NCI-H446 treated with DMSO at 0.1 percent for 48 hours (cell line): ENCODE measurements at regions not wholly inside any gene's neighbourhood (a gene's known extent, or its start where the extent isn't known, plus 50 kb on each side); places are given as distances from the start of the nearest gene placed in this dataset.

Source experiments
- DNase-seq: peaks from one replicate; lab custom pipeline; 2025; lab: John Stamatoyannopoulos, UW

DNA sequence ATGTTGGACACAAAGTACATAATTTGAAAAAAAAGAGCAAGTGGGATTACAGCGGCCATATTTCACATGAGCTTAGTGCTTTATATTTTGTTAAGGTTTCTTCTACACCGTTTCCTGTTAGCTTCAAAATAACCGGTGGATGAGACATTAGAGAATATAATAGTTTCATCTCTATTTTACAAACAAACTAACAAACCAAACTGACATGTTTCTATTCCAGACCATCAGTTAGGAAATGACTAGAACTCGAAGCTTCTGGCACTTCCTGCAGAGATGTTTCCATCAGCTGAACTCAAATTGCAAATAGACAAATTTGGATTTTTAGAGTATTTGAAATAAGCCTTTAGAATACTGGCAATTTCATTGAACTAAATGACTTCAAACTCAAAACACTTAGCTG lies 86.5 kb downstream of the MTRR start:
- DNase-seq, result no peak

DNA sequence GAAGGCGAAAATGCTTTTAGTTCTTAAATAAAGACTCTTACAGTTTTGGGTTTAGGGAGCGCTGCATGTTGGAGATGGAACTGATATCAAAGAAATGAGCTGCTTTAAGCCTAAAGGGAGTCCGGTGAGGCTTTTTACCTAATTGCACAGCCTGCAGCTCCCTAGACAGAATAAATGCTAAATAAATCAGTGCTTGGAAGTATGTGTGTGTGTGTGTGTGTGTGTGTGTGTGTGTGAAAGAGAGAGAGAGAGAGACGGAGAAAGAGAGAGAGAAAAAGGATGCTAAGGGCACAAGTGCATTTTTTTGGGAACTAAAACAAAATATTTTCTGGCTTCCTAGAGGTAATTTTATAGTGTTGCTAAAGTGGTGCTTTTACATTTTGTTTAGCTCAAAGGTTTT lies 88.4 kb downstream of the MTRR start:
- no peak for DNase-seq

DNA sequence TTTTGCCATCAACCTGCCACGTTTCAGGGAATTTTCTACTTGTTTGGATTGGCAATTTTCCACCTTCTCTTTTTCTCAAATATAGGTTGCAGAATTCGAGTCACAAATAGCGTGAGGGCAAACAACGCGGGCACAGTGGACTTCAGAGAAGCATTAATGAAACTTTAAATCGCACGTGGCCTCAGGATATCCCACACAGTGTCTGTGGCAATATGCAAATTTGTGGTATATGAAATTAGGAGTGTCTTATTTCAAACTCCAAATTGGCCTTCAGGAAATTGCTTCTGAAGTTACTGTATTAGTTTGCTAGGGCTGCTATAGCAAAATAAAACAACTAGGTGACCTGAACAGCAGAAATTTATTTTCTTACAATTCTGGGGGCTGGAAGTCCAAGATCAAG lies 91.2 kb downstream of the MTRR start:
- no peak for DNase-seq

DNA sequence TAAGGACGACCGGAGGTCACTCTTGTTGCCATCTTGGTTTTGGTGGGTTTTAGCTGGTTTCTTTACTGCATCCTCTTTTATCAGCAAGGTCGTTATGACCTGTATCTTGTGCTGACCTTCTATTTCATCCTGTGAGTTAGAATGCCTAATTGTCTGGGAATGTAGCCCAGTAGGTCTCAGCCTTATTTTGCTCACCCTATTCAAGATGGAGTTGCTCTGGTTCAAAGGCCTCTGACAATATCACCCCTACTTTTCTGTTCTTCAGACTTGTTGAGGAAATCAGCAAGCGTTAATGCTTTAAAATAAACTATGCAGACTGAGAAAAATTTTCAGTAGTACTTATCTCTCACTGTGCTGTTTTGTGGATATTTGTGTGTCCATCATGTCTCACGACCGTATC lies 92.6 kb downstream of the MTRR start:
- no peak for DNase-seq

DNA sequence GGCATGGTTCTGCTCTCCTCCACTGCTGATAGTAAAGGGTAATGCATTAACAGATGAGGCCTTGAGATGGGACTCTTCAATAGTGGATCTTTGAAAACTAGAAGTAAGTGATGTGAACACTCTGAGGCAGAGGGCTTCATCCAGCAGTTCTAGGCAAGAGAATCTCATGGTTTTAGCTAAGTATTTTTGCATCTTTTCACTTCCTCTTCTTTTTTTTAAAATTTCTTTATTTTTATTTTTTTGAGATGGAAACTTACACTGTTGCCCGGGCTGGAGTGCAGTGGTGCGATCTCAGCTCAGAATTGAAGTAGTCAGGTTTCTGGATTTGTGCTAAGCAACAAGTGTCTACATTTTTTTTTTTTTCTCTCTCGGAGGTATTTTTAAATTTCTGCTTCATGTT lies 101.9 kb downstream of the MTRR start:
- no peak for DNase-seq

DNA sequence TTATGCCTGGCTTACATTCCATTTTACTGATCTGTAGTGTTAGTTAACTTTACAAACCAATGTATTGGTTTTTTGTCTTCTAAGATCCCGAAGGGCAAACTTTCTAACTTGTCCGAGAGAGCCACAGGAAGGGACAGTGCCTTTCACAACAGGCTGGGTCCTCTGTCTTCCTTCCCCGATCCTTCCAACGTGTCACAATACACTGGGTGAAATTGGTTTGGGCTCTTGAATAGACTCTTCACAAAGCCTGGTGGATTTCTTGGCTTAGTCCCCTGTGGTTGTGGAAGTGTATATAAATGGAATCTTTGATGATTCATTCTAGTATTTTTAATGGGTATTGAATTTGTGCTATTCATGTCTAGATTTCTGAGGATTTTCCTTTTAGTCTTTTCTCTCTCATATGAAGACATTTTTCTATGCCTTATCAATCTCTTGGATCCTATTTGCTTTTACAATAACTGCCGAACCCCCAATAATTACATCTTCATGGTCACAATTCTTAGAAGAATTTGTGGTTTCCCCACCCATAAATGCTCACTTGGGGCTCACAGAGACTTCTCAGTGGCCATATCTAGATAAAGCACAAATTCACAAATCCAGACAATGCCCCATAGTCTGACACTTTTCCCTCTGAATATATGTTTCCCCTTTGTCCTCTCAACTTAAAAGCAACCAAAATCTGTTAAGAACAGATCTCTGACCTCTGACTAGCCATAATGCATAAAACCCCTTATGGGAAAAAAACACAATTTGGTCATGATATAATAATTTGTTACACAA lies 107.7 kb downstream of the MTRR start:
- DNase-seq, result no peak

DNA sequence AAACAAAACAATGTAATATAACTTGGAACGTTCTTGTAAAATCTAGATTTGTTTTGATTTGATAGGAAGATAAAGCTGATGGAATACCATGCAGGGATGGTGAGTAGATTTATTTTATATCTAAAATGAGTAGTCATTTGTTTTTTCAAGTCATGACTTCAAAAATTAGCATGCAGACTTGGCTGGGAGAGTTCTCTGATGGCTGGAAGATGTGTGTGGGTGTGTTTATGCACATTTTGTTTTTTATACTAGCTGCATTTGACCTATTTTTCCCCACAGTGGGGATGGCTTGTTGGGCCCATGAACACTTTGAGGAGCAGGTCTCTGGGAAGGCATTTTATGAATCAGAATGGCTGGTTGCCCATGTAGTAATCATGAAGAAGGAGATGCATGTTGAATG lies 109.2 kb downstream of the MTRR start:
- DNase-seq, result no peak

DNA sequence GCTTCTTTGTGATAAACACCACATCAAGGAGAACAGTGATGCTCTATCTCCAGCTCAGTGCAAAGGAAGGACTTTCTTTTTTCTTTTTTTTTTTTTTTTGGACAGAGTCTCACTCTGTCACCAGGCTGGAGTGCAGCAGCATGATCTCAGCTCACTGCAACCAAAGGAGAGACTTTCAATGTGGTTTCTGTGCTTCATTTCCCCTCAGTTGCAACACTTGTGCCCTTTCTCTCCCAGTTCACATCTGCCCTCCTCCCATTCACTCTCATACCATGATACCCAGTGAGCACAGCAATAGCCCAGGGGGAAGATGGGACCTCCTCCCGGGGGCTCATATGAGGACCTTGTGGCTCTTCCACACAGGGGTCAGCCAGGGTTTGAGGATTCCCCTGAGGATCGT lies 110.0 kb downstream of the MTRR start:
- no peak for DNase-seq

DNA sequence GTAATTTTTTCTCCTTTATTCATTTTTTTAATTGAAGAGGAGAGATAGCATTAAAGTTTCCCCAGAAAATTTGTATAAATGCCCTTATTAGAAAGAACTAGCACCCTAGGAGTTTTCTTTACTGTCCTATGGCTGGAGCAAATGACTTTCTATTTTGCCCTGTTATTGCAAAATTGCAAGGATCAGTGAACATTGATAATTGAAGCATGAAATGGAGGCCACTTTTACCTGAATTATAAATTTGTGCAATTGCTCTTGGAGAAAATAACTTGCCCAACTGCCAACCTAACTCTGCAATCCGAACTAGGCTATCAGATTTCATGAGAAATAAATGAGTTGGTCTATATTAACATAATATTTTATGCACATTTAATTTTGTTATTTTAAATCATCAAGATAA lies 111.9 kb downstream of the MTRR start:
- no peak for DNase-seq

DNA sequence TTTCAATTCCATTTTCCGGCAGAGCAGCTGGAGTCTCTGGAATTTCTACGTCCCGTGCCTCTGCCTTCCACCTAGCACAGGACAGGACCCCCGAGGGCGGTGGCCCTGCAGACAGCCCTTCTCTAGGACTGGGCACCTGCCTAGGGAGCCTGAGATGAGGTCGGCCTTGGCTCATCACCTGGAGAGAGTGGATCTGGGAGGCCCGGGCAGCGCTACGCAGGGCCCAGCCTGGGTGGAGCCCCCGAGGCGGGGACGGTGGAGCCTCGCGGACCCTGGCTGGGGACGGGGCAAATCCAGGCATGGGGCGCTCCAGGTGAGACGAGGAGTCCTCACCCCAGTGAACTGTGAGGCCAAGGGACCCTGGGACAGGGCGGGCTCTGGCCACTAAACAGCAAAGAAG lies 114.5 kb downstream of the MTRR start:
- DNase-seq, result no peak

DNA sequence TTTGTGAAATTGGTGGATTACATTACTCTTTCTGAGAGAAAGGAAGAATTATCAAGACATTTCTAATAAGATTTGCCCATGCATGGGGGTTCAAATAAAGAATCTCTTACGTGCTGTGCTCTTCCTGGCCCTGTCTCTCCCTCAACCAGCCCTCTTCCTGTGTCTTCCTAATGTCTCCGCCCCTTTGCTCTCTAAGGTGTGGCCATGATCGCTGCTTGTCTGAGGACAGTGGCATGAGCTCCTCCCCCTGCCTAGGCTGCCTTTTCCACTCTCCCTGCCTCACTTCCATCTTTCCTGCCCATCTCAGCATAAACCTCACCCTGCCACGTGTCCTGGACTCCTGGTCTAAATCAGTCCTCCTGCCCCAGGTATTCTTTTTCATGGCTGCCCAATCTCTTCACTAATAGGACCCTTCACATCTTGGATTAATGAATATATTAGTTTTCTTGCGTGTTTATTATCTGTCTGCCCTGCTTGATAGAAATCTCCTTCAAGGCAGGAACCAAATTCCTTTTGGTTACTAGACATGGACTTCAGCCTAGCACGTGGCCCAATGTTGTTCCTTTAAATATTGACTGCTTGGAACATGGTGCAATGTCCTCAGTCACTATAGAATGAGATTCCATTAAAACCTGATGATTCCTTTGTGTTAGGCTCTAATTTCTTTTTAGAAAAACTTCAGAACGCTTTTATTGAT lies 122.3 kb downstream of the MTRR start:
- no peak for DNase-seq

DNA sequence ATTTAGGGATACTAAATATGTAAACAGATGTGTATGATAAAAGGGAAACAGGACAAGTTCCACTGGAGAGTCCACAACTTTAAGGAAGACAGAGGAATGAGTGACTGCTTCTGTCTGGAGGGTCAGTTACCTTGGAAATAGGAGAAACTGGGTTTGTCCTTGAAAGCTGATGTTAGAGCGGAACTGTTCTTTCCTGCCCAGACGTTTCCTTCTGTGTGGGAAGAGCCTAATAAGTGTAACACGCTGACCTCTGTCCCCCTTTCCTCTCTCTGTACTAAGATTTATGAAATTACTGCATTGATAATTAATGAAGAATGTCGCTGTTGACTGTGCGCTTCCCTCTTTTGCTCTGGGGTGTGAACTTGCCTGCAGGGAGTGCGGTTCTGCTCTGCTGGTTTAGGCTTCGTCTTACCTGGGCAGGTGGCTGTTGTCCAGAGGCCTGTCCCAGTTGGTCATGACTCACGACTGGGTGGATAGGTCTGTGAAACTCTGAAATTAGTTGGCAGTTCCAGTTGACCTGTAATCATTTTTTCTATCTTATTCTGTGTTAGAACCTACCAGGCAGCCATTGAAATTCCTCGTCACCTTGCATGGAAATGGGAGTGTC lies 126.8 kb downstream of the MTRR start:
- no peak for DNase-seq

DNA sequence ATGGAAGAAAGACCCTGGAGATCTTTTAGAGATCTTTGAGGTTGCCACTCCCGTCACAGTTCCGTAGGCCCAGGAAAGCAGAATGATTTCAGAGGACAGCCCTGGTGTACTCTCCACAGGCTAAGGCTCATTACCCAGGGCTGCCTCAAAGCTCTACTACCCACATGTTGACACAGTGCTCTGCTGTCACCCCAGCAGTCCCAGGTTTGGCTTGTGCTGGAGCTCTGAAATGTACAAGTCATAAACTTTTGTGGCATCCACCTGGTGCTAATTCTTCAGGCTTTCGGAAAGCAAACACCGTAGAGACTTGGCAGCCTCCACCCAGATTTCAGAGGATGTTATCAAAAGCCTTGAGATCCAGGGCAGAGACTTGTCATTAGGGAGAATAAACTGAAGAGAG lies 136.5 kb downstream of the MTRR start:
- no peak for DNase-seq

DNA sequence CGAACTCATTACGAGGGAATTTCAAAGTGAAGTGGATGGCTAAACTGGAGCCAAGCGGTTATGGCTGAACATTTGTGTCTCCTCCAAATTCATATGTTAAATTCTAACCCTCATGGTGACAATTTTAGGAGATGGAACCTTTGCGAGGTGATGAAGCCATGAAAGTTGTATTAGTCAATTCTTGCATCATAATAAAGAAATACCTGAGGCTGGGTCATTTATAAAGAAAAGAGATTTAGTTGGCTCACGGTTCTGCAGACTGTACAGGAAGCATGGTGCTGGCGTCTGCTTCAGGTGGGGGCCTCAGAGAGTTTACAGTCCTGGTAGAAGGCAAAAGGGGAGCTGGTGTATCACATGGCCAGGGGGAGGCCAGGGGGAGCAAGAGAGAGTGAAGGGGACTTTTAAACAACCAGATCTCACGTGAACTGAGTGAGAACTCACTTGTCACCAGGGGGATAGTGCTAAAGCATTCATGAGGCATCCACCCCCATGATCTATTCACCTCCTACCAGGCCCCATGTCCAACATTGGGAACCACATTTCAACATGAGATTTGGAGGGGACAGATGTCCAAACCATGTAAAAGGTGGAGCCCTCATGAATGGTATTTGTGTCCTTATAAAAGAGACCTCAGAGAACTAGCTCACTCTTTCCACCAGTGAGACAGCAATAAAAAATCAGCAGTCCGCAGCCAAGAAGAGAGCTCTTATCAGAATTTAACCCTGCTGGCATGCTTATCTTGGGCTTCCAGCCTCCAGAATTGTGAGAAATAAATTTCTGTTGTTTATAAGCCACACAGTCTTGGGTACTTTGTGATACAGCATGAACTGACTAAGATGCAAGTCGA lies 143.4 kb downstream of the MTRR start:
- DNase-seq, result no peak

DNA sequence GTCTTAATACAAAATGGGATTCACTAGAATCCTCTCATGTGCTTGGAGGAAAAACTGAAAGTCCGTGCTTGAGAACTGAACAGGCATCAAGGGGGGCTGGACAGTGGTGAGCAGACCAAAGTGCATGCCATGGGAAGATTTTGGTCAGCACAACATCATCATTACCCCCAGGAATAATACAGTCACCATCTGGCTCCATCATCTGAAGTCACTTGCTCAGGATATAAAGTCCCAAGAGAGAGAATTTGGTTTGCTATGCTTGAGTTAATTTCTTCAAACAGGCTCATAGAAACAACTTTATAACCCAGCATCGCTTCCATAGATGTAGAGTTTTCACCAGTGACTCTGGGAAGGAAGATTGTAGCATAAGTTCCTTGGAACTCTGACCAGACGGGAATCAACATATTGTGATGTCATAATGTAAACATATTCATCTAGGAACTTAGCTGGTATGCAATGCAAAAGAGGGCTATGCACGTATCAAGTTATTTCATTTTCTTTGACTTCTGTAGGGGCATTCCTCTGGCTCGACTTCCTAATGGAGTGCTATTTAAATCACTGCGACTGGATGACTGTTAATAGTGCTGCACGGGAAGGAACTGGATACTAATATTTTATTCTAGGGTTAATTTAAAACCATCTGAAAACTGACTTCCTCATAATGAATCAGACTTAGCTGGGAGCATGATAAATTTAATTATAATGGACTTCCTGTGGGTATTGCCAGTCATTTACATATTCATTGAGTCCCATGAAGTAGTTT lies 145.2 kb downstream of the MTRR start:
- DNase-seq, result no peak

DNA sequence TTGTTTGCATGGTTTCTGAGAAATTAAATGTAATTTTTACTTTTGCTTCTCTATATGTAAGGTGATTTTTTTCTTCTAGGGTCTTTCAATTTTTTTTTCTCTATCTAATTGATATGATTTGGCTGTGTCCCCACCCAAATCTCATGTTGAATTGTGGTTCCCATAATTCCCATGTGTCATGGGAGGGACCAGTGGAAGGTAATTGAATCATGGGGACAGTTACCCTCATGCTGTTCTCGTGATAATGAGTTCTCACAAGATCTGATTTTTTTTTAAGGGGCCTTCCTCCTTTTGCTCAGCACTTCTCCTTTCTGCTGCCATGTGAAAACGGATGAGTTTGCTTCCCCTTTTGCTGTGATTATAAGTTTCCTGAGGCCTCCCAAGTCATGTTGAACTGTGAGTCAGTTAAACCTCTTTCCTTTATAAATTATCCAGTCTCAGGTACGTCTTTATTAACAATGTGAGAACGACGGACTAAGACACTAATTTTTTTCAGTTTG lies 150.8 kb downstream of the MTRR start:
- no peak for DNase-seq

DNA sequence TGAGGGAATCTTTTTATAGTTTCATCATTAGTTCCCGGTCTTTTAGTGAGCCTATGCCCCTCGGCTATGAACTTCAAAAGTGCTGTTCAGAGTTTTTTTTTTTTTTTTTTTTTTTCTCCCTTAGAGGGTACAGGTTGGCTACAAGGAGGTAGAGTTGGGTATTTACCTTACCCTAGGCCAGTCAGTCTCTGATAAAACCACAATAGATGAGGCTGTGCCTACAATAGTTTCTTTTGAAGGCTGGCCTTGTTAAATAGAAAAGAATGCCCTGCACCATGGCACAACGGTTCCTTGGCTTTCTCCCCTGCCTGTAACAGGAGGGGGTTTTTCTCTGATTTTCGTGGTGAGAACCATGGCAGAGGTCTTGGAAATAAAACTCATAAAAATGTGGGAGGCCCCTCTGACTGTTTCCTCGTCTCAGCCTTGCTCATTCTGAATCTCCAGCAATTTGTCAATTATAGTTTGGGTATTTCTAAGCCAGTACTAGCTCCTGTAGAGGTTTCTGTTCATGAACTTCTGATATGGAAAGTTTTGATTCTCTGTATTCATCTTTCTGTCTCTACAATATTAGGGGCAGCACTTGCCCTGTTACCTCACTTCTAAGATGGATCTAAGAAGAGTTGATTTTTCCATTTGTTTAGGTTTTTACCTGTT lies 152.0 kb downstream of the MTRR start:
- no peak for DNase-seq

DNA sequence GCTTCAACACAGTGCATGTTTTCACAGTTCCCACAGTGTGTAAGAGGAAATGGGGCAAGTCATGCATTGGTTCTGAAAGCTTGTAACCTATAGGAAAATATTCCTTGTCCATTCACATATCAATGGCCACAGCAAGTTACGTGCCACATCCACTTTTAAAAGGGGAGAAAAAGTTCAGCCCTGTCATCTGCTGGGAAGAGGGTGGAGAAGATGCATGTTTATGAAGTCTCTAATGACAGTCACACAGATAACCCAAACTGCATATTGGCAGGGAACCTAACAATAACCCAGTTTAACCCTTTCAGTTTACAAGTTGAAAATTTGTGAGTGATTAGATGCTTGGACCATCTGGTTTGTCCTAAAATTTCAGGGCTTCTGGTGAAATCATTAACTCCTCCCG lies 159.3 kb downstream of the MTRR start:
- DNase-seq, result no peak

DNA sequence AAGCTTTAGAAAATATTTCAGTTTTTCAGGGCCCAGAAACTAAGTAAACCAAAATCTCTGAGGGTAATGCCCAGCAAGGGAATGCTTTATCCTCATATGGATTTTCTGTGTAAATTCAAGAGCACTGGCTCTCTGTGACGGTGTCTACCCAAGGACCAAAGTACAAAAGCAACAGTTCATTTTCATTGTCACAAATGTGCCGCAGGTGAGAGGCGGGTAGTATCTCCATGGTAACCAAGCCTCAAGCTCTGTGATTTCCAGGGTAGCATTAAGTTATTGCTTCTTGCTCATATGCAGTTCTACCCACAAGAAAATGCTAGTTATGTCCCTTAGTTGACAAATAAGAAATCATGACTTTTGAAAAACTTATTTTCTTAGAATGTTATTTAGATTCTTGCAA lies 164.3 kb downstream of the MTRR start:
- no peak for DNase-seq

DNA sequence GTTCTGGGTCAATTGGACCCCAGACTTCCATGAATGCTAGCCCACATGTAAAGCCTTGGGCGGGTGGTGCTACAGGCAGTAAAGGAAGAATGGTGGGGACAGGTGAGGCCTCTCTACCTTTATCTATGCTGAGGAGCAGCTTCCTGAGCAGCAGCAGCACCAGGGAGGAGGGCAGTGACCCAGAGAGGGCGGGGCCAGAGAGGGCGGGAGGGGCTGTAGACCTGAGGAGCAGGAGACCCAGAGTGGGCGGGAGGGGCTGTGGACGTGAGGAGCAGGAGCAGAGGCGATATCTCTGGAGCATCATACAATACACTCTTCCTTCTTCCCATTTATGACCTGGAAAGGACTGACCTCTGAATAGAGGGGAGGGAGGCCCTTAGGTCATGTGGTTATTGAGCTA lies 165.9 kb downstream of the MTRR start:
- no peak for DNase-seq

DNA sequence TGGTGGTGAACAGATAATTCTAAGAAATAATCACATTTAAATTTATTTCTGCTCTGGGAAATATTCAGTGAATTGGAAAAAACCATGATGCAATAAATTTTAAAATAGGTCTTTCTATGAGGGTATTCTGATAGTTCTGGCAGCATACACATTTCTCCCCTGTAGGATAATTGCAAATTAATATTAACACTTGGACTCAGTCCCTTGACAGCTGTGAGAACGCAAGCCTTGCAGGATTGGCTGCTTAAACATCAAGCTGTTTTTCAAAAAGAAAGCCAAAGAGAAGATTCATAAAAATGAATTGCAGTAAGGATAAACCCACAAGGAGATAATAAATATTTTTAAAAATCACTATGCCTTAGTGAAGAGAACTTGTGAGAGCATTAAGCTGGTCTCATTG lies 180.0 kb downstream of the MTRR start:
- DNase-seq, result no peak
